GM12892 (cell line): ENCODE measurements at regions not wholly inside any gene's neighbourhood (a gene's known extent, or its start where the extent isn't known, plus 50 kb on each side); places are given as distances from the start of the nearest gene placed in this dataset.

Experiments used
- POLR2A ChIP-seq: IDR thresholded peaks from 2 replicates; pipeline ENCODE4 v1.6.1; 2011; ENCODE audit warnings: low read depth, low read length, control low read depth
- POLR2AphosphoS5 ChIP-seq: IDR thresholded peaks from 2 replicates; pipeline ENCODE4 v1.6.1; 2011; ENCODE audit warnings: low read depth, low read length, control low read depth

GRCh38 chr6:54778731-54779130 lies 67.8 kb upstream of the FAM83B start:
- TF ChIP-seq POLR2A (no peak), POLR2AphosphoS5 (no peak)
